DND-41 (cell line): ENCODE measurements at regions not wholly inside any gene's neighbourhood (a gene's known extent, or its start where the extent isn't known, plus 50 kb on each side); places are given as distances from the start of the nearest gene placed in this dataset.

ENCODE experiments used
- ATAC-seq: fragments of 200-7000 bp; cut with Tn5 transposase; 3 replicates; pipeline ENCODE4 v1.9.1; 2021; ENCODE audit warnings: low read depth; ENCODE audit not compliant: insufficient read depth
- DNase-seq: peaks from one replicate; pipeline ENCODE4 v3.0.0-alpha.2; 2020
- H2AFZ ChIP-seq: 2 replicates; pipeline ENCODE4 v1.6.0; 2012; ENCODE audit warnings: low read depth, low read length
- H3K27ac ChIP-seq: 2 replicates; pipeline ENCODE4 v1.5.1; 2012; ENCODE audit warnings: low read length, inconsistent platforms
- H3K27me3 ChIP-seq: fragments of 200-600 bp; sonication (generic); 2 replicates; pipeline ENCODE4 v1.6.0; 2012; ENCODE audit warnings: low read length, mild to moderate bottlenecking, inconsistent platforms; ENCODE audit not compliant: insufficient read depth, poor library complexity
- H3K36me3 ChIP-seq: 2 replicates; pipeline ENCODE4 v1.5.1; 2012; ENCODE audit warnings: low read length, inconsistent platforms; ENCODE audit not compliant: insufficient read depth
- H3K4me1 ChIP-seq: 2 replicates; pipeline ENCODE4 v1.5.1; 2012; ENCODE audit warnings: mild to moderate bottlenecking, low read length; ENCODE audit not compliant: insufficient read depth
- H3K4me2 ChIP-seq: 2 replicates; pipeline ENCODE4 v1.6.0; 2012; ENCODE audit warnings: mild to moderate bottlenecking, moderate library complexity, low read length, inconsistent platforms; ENCODE audit not compliant: insufficient read depth
- H3K4me3 ChIP-seq, 2 experiments: fragments of 200-600 bp in 1 of 2; shearing (Covaris generic) in 1 of 2; 2 replicates each; pipeline ENCODE4 v1.5.1; 2012 to 2016; ENCODE audit warnings: inconsistent platforms in 2 of 2, low read length in 2 of 2, mild to moderate bottlenecking in 2 of 2, low read depth in 1 of 2, moderate library complexity in 1 of 2
- H3K79me2 ChIP-seq: 2 replicates; pipeline ENCODE4 v1.6.0; 2012; ENCODE audit warnings: low read length, inconsistent platforms; ENCODE audit not compliant: insufficient read depth
- H3K9ac ChIP-seq: 2 replicates; pipeline ENCODE4 v1.6.0; 2012; ENCODE audit warnings: low read depth, mild to moderate bottlenecking, inconsistent platforms, low read length, moderate library complexity
- H3K9me3 ChIP-seq: 2 replicates; pipeline ENCODE4 v1.5.1; 2012; ENCODE audit warnings: low read length, moderate library complexity, mild to moderate bottlenecking, inconsistent platforms; ENCODE audit not compliant: insufficient read depth, severe bottlenecking
- H4K20me1 ChIP-seq: 2 replicates; pipeline ENCODE4 v1.6.0; 2012; ENCODE audit warnings: low read length; ENCODE audit not compliant: insufficient read depth
- CTCF ChIP-seq: IDR thresholded peaks from 2 replicates; pipeline ENCODE4 v1.5.1; 2012; ENCODE audit warnings: borderline replicate concordance, low read length, moderate library complexity, mild to moderate bottlenecking; ENCODE audit not compliant: poor library complexity, severe bottlenecking; ENCODE audit errors: extremely low read depth
- EZH2 ChIP-seq: IDR thresholded peaks from 3 replicates; pipeline ENCODE4 v1.6.1; 2012; ENCODE audit warnings: borderline replicate concordance, low read depth, mild to moderate bottlenecking, moderate library complexity, low read length, inconsistent platforms; ENCODE audit not compliant: severe bottlenecking

DNA sequence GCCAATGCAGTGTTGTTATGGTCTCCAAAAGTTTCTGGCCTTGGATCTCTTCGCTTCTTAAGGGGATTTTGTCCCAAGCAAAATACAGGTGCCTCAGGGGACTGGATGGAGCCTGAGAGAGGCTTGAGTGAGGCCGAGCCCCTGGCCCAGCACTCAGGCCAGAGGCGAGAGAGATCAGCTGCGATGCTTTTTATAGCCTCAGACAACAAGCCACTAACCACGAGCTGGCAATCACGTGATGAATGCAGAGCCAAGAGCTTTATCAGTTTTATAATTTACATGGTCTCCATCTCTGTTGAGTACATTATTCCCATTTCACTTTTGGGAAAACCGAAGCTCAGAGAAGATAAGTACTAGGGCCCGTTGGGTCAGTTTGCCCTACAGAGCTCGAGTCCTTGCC is 360.0 kb upstream of the CDH5 start:
- H3K27me3 ChIP-seq = no peaks in the 10 kb centered on the region
- no peak overlapping the region for H3K4me2 ChIP-seq
- TF ChIP-seq CTCF (no peak), EZH2 (no peak)
- H3K9me3 ChIP-seq = no peaks in the 10 kb centered on the region
- no peaks in the 10 kb centered on the region; the same call in 1 of the 2 replicates for H4K20me1 ChIP-seq
- no peaks in the 10 kb centered on the region for H3K79me2 ChIP-seq
- H3K36me3 ChIP-seq = no peaks in the 10 kb centered on the region
- ATAC-seq (no peak), DNase-seq (no peak)
- no peak overlapping the region for H3K9ac ChIP-seq
- H3K27ac ChIP-seq = no peak overlapping the region
- no peaks in the 10 kb centered on the region for H3K4me1 ChIP-seq
- no peak overlapping the region for H3K4me3 ChIP-seq
- H2AFZ ChIP-seq = no peak overlapping the region

DNA sequence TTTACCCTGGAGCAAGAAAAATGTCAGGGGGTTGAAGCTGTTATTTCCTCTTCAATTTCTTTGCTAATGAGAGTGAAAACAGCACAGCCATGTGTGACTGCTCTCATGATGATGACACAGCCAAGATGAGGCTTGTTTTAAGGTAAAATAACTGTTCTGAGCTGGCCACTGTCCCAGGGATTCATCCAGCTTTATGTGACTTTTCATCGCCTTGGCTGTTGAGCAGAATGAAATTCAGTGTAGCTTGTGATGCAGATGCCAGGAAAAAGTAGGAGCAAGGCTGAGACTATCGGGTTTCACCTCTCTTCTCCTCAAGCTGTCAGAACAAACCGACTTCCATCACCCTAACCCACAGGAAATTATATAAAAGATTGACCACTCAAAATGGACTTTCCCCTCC is 361.8 kb upstream of the CDH5 start:
- Histone ChIP-seq H3K9me3 (no peaks in the 10 kb centered on the region), H3K4me1 (no peaks in the 10 kb centered on the region), H3K79me2 (no peaks in the 10 kb centered on the region), H2AFZ (no peak overlapping the region), H3K27me3 (peaks cover 5% of the 10 kb centered on the region), H3K4me2 (no peak overlapping the region), H3K9ac (no peak overlapping the region), H4K20me1 (no peaks in the 10 kb centered on the region; the same call in 1 of the 2 replicates), H3K27ac (no peak overlapping the region), H3K36me3 (no peaks in the 10 kb centered on the region), H3K4me3 (no peak overlapping the region)
- TF ChIP-seq EZH2 (no peak), CTCF (no peak)
- ATAC-seq (no peak), DNase-seq (no peak)

- ATAC-seq = no peak
- Histone ChIP-seq H4K20me1 (no peaks in the 10 kb centered on the region; the same call in 1 of the 2 replicates), H3K4me3 (no peak overlapping the region), H3K36me3 (no peaks in the 10 kb centered on the region), H3K27me3 (peaks cover 5% of the 10 kb centered on the region), H3K9me3 (no peaks in the 10 kb centered on the region), H2AFZ (no peak overlapping the region), H3K9ac (no peak overlapping the region), H3K27ac (no peak overlapping the region), H3K79me2 (no peaks in the 10 kb centered on the region), H3K4me2 (no peak overlapping the region), H3K4me1 (no peaks in the 10 kb centered on the region)
- TF ChIP-seq CTCF = no peak
- no peak for TF ChIP-seq EZH2
- DNase-seq = no peak
Measured at GRCh38 chr16:66003201-66003600, 363.3 kb upstream of the CDH5 start.

DNA sequence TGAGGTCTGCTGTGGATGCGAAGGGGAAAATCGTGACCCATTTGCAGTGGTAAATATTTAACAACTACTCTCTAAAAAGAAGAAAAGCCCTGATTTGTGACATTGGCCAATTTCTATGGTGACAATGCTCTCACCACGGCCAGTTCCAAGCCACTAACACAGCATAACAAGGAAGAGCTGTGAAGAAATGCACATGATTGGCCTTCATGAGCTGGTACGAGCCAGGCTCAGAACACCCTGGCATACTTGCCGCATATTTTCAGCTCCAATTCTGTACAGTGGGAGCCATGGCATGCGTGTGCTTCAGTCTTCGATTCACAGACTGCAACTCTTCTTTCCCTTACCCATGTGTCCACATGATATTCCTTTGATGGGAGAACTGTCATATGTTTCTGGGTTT is 363.9 kb upstream of the CDH5 start:
- Histone ChIP-seq H3K4me2 (no peak overlapping the region), H3K79me2 (no peaks in the 10 kb centered on the region), H3K36me3 (no peaks in the 10 kb centered on the region), H3K9me3 (no peaks in the 10 kb centered on the region), H3K4me3 (no peak overlapping the region), H2AFZ (no peak overlapping the region), H3K27ac (no peak overlapping the region), H3K4me1 (no peaks in the 10 kb centered on the region), H3K9ac (no peak overlapping the region), H4K20me1 (no peaks in the 10 kb centered on the region; the same call in 1 of the 2 replicates), H3K27me3 (peaks cover 5% of the 10 kb centered on the region)
- TF ChIP-seq CTCF = no peak
- no peak for TF ChIP-seq EZH2
- DNase-seq (no peak), ATAC-seq (no peak)
